ENCODE measurements at regions not wholly inside any gene's neighbourhood (a gene's known extent, or its start where the extent isn't known, plus 50 kb on each side); places are given as distances from the start of the nearest gene placed in this dataset.

GRCh38 chr15:62951481-62951880 is 91.1 kb upstream of the TPM1 start:
- TF ChIP-seq CTCF (IDR thresholded peaks at IDR 0.05 in 8 of 11, conservative IDR thresholded peaks at IDR 0.05 in 3 of 11) (no peak), POLR2A (IDR thresholded peaks at IDR 0.05) (no peak)
